ENCODE measurements at regions not wholly inside any gene's neighbourhood (a gene's known extent, or its start where the extent isn't known, plus 50 kb on each side); places are given as distances from the start of the nearest gene placed in this dataset.

- ATAC-seq (no peak), DNase-seq (no peak)
- Histone ChIP-seq H3K27me3 (no peaks in the 10 kb centered on the region), H3K27ac (no peak overlapping the region), H3K4me1 (no peaks in the 10 kb centered on the region), H3K4me3 (no peak overlapping the region), H3K36me3 (no peaks in the 10 kb centered on the region), H3K9me3 (peaks cover 0 to 21% (median 4%) of the 10 kb centered on the region in 12 donors)
- intact Hi-C loops (cut with DNase I): no loop called here
- TF ChIP-seq POLR2A (IDR thresholded peaks at IDR 0.05) (no peak), CTCF (IDR thresholded peaks at IDR 0.05) (no peak)
Measured at GRCh38 chr9:115425601-115426000, 307.6 kb upstream of the TNC start.

GRCh38 chr9:115437418-115437817 lies 319.5 kb upstream of the TNC start:
- Histone ChIP-seq H3K4me1 (peaks cover 0 to 4% (median 0%) of the 10 kb centered on the region in 12 donors), H3K27ac (no peak overlapping the region), H3K9me3 (no peaks in the 10 kb centered on the region), H3K4me3 (no peak overlapping the region), H3K36me3 (no peaks in the 10 kb centered on the region), H3K27me3 (no peaks in the 10 kb centered on the region)
- intact Hi-C loops (cut with DNase I): no loop called here
- no peak for TF ChIP-seq POLR2A (IDR thresholded peaks at IDR 0.05)
- TF ChIP-seq CTCF (IDR thresholded peaks at IDR 0.05): no peak
- ATAC-seq (no peak), DNase-seq (no peak)
- 80 to 87% (median 86%) methylated on average over 2 of the region's 2 CpGs for WGBS, 4 donors

GRCh38 chr9:115439641-115440040 lies 321.7 kb upstream of the TNC start:
- H3K4me1 ChIP-seq: peaks cover 0 to 4% (median 0%) of the 10 kb centered on the region in 12 donors
- no peak overlapping the region for H3K27ac ChIP-seq
- H3K4me3 ChIP-seq: no peak overlapping the region
- ATAC-seq (no peak), DNase-seq (no peak)
- no peaks in the 10 kb centered on the region for H3K9me3 ChIP-seq
- TF ChIP-seq POLR2A (IDR thresholded peaks at IDR 0.05): no peak
- TF ChIP-seq CTCF (IDR thresholded peaks at IDR 0.05): no peak
- no peaks in the 10 kb centered on the region for H3K27me3 ChIP-seq
- no peaks in the 10 kb centered on the region for H3K36me3 ChIP-seq
- intact Hi-C loops (cut with DNase I): no loop called here
- 69 to 75% (median 75%) methylated on average over 6 of the region's 6 CpGs for WGBS, 4 donors

GRCh38 chr9:115442054-115442453 lies 324.1 kb upstream of the TNC start:
- H3K27ac ChIP-seq: peak overlapping the region in 6 of 12 donors; percentile 9 to 51 (median 31)
- peak in 3 of 4 donors; percentile 64 to 78 (median 74) for ATAC-seq

More at GRCh38 chr9:115442054-115442453, 324.1 kb upstream of the TNC start:
- H3K4me3 ChIP-seq: no peak overlapping the region
- intact Hi-C loops (cut with DNase I): no loop called here
- H3K9me3 ChIP-seq: no peaks in the 10 kb centered on the region
- no peaks in the 10 kb centered on the region for H3K27me3 ChIP-seq
- TF ChIP-seq CTCF (IDR thresholded peaks at IDR 0.05): no peak
- TF ChIP-seq POLR2A (IDR thresholded peaks at IDR 0.05): no peak
- no peaks in the 10 kb centered on the region for H3K36me3 ChIP-seq
- peaks cover 0 to 8% (median 0%) of the 10 kb centered on the region in 12 donors for H3K4me1 ChIP-seq
- WGBS, 4 donors: 39 to 49% (median 43%) methylated on average over 4 of the region's 4 CpGs
- DNase-seq: no peak
